Fibroblast of skin of left quadriceps (primary cell): ENCODE measurements at regions not wholly inside any gene's neighbourhood (a gene's known extent, or its start where the extent isn't known, plus 50 kb on each side); places are given as distances from the start of the nearest gene placed in this dataset.

Experiments
- DNase-seq, 2 experiments: peaks; one replicate each; pipeline ENCODE4 v3.0.0-alpha.2; 2013; ENCODE audit warnings: low read depth in 2 of 2

DNA sequence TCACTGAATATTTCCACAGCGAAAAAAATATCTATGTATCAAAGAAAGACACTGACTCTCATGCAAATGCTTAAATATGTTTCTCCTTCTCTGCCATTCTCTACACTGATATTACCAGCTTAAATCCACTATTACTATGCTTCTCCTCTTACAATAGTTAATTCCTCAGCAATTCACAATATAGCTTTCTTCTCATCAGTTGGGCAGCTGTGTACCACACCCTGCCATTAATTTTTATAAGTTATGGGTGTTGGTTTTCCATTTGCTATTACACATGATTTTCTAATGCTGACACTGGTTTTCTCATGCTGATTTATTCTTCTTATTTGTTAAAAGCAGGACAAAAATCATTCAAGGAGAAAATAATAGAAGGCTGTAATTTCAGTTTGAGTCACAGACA lies 251.8 kb downstream of the TBX15 start:
- DNase-seq: no peak

DNA sequence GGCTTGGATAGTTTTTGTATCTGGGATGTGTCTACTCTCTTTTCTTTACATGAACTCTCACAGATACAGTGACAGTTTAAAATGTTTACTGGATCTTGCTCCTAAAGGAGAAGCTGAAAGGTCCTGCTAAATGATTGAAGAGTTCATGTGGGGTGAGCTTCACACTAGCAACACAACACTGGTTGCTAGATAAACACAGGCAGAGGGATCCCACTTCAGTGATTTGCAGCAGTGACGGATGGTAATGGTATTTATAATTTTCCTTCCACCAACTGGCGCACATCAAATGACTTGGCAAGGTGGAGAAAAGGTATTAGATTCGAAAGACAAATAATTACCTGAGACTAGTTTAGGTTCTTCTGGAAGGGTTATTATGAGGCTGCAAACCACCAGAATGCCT lies 270.2 kb downstream of the TBX15 start:
- no peak for DNase-seq

DNA sequence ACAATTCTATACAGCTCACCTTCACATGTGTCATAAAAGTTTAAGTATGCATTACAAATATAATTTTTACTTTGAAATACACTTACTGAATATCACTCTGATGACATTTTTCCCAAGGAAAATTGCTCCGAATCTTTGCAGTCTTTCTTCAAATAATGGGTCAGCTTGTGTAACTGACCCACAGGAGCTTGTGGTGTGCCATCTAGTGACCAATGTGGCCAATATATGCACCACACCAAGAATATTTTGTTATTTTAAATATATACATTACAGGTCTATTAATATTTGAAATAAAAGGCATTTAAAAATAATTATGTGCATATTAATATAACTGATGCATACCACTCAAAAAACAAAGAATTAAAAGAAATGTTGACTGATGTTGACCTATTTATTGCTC lies 271.4 kb downstream of the TBX15 start:
- DNase-seq: no peak

DNA sequence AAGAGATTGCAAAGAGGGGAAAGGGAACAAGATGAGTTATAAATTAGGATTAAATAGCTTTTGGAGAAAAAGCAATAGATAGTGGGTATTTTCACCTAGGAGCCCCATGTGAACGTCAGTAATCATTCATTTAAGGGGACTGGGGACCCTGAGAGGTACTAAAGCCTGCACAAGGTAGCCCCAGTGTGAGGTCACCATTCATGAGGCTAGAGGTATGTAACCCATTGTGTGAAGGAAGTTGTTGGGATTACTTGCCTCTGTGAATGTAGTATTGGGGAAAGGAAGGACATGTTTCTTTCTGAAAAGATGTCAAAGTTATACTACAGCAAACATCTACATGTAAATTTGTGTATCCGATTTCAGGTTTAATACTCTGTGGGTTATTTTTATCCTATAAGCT lies 276.8 kb downstream of the TBX15 start:
- no peak for DNase-seq

DNA sequence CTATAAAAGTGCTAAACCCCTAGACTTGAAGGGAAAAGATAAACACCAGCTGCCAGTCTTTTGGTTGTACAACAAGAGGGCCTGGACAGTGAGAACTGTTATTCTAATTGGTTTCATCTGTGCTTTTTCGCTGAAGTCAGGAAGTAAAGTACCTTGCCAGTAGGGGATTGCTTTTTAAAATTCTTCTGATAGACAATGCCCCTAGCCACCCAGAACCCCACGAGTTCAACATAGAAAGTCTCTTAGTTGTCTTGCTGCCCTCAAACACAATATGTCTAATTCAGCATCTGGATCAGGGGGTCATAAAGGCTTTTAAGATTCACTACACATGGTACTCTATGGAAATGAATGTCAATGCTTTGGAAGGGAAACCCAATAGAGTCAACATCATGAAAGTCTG lies 289.2 kb downstream of the TBX15 start:
- no peak for DNase-seq

DNA sequence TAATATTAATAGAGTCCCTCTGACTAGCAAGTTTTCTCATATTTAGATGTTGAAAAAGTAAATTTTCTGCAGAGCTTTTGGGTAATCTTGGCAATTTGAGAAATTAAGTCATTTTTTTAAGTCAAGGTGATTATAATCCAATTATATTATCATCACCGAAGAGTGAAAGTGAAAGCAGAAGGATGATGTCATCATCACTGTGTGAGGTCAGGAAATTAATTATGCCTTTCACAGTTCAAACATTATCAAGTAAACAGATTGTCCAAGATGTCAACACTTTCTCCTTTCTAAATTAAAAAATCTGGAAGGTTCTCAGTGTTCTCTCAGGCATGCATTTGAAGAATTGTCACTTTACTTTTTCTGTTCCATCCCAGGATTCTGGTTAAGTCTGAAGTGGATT lies 296.0 kb downstream of the TBX15 start:
- no peak for DNase-seq

DNA sequence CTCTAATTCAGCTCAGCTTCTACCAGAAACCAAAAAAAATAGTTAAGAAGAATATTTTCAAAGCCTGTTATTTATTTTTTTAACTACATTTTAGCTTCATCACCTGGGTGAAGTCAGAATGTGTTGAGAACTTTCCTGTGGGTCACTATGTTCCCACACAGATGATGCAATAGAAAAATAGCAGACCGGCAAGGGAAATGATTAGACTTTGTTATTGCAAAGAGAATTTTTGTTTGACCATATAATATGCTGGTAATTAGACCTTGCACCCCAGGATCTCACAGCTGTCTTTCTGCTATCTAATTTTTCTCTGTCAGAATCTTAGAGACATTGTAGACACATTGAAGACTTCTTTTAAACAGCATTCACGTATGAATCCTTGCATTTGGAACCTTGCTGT lies 299.3 kb downstream of the TBX15 start:
- DNase-seq: no peak

DNA sequence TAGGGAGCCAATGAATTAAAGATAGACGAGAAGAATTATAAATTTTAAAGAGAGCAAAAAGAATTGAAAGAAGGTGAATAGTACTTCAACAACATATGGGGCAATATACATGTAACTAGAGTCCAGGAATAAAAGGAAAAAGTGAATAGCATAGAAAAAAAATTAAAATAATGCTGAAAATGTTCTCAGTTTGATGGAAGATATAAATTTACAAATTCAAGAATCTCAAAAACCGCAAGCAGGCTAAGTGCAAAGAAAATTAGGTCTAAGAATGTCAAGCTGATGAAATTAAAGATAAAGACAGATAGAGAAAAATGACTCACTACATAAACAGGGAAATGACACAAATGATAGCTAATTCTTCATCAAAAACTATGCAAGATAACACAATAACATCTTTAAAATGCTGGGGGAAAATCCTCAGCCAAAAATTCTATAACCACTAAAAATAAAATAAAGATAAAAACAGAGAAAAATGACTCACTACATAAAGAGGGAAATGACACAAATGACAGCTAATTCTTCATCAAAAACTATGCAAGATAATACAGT lies 326.3 kb downstream of the TBX15 start:
- peak; percentile 19 to 25 for DNase-seq

DNA sequence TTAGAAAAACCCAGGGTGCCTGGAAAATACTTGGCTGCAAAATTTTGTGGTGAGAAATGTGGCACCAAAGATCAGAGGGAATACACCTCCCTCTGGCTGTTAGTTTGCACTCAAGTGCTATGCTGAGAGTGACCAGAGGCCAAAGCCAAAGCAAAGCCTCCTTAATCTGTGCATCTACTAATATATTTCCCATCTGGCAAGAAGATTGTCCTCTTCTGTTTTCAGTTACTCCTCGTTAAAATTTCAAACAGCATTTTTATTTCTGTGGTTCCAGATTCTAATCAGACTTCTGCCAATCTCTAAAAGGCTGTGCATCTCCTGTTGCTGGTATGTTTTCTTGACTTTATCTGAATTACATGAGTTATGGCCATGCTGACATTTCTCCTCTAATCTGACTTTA lies 327.4 kb downstream of the TBX15 start:
- DNase-seq: no peak

DNA sequence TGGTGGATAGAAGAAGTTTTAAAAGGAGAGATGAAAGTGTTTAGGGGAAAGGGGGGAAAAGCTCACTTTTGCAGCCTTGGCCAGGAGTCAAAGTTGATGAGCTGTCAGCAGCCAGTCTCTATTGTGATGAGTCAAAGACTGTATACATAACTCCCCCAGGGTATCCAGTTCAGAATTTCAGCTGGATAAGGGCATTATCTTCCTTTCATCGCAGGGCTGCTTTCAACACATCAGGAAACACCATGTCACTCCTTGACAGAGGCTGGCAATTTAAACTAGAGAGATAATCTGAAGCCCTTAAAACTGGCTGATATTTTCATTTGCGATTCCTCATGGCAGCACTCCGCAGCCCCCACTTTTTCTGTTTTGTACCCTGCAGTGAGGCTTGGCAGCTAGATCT lies 328.5 kb downstream of the TBX15 start:
- DNase-seq: no peak

DNA sequence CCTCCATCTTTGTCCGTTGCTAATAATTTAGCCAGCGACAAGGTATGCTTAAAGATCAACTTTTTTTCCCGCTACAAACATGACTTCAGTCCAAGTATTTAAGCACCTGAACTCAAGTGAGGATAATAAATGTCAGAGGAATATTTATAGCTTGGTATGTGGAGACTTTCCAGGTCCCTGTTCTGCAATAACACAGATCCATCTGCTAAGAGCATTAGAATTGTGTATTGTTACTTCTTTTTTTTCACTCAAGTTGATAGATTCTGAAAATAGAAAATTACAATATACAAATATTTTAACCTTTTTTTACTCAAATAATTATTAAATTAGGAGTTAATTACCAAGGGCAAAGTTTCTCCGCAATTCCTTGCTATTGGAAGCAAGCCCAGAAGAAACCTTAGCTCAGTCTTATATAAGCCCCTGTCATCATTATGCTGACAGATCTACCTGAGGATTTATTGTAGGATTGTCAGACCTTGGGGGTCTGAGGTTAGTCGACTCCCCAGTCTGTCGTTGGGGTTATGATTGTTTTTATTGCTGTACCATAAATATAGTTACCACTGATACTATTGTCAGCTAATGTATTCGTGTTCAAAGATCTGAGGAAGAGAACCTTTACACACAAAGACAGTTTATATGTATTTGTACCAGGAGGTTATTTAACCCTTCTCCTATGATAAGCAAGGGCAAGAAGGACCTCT lies 337.9 kb downstream of the TBX15 start:
- DNase-seq: no peak

DNA sequence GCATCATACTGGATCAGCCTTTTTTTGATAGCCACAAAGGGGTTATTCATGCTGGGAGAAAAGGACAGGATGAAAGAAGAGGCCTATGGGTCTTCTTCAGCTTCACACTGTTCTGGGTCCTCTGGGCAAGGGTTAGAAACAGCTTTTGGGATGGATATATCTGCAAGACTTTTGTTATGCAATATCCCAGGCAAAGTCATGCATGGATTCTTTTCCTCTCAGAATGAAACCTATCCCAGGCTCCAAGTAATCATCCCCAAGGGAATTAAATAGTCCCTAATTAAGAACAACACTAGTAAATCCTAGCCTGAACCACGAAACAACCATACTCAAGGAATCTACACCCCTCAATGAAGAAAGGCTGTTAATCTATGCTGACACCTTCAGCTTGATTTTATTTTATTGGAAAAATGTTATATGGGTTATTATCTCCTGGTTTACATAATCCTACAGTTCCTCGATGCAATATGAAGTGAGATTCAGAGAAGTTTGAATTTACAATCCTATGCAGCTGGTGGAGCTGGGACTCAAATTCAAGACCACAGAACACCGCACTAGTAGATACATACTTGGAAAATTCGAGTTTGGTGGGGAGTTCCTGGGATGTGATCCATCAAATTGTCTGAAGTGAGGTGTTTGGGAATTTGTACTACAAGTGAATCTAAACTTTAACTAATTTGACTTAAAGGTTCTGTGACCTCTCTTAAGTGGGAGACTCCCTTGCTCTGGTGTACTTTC lies 338.6 kb downstream of the TBX15 start:
- DNase-seq: peak in 1 of 2 experiments; percentile 9

DNA sequence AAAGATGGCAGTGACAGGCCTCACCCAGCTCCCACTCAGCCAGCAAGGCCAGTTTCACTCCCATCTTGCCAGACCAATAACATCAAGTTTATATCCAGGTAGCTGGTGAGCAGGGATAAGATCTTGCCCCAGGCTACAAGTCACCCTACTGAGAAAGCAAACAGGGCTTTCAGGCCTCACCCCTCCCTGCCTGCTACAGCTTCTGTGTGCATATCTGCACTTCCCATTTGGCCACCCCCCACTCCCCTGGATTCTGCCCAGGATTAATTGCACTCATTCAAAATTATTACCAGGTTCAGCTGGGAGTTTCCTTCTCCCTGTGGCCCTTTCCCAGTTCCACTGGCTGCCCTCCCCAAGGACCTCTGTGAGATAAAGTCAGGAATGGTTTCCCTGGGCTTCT lies 352.1 kb downstream of the TBX15 start:
- no peak for DNase-seq

DNA sequence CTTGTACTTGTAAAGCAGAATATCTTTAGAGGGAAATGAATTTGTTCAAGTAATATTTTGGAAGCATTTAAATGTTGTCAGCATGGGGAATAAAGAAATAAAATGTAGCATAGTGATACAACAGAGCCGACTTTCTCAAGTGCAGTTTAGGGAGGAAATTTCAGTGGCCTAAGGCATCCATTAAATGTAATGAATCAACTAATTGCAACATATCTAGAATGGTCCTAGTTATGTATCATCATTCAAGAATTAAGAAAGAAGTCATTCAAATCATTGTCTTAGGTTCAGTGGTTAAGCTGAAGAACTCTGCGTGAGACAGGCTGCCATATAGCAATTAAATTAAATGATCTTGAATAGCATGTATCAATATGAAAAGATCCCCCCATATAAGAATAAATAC lies 360.7 kb downstream of the TBX15 start:
- peak in 1 of 2 experiments; percentile 12 for DNase-seq

DNA sequence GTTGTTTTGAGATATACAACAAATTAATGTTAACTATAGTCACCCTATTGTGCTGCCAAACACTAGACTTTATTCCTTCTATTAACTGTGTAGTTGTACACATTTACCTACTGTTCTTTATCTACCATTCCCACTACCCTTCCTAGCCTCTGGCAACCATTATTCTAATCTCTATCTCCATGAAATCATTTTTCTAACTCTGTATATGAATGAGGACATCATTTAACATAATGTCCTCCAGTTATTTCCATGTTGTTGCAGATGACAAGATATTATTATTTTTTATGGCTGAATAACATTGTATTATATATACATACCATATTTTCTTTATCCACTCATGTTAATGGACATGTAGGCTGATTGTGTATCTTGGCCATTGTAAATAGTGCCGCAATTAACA lies 366.3 kb downstream of the TBX15 start:
- no peak for DNase-seq

DNA sequence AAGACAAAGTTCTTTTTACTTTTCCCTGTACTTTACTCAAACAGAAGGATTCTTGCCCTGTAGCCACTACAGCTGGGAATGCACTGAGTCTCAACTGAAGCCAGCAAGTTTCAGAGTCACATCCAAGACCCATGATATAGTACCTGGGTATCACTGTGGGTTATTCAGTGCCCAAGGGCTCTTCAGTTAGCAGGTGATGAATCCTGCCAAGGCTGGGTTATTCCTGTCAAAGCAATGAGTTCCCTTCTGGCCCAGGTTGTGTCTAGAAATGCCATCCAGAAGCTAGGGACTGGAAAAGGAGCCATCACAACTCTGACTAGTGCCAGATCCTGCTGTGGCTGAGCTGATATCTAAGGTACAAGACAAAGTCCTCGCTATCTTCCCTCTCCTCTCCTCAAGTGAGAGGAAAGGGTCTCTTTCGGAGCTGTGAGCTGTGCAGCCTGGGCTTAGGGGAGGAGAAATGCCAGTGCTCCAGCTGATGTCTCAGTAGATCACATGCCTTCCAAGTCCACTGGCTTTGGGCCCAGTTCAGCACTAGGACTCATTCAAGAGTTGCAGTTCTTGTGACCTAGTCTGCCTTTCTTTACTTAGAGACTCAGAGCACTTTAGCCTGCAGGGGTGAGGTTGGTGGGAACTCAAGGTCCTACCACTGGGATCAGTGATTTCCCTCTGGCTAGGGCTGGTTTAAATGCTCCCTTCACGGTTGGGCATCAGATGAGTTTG lies 369.4 kb downstream of the TBX15 start:
- DNase-seq: no peak

DNA sequence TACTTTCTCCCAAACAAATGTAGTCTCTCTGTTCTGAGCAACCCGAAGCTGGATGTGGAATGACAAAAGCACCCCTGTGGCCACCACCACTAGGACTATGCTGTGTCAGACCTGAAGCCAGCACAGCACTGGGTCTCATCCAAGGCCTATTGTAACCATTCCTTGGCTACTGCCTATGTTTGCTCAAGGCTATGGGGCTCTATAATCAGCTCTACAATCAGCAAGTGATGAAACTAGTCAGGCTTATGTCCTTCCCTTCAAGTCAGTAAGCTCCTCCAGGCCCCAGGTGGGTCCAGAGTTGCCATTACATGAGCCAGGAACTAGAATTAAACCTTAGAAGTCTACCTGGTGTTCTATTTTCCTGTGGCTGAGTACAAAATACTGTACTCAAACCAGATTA lies 370.2 kb downstream of the TBX15 start:
- no peak for DNase-seq

DNA sequence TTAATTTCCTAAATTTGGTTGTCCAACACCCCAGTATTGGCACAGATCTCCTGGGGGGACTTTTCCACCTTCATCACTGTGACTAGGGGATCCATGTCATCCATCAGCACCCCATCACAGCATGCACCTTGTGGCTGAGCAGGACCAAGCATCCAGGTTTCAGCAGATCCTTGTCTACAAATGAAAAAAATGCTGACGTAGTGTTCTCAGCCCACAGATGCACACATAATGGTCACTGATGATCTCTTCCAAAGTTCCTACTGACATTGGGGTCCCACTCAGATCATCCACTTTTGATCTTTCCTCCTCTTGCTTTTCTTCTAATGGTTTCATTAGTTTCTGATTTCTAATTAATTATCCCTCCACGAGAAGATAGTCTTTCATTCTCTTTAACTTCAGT lies 373.1 kb downstream of the TBX15 start:
- no peak for DNase-seq

DNA sequence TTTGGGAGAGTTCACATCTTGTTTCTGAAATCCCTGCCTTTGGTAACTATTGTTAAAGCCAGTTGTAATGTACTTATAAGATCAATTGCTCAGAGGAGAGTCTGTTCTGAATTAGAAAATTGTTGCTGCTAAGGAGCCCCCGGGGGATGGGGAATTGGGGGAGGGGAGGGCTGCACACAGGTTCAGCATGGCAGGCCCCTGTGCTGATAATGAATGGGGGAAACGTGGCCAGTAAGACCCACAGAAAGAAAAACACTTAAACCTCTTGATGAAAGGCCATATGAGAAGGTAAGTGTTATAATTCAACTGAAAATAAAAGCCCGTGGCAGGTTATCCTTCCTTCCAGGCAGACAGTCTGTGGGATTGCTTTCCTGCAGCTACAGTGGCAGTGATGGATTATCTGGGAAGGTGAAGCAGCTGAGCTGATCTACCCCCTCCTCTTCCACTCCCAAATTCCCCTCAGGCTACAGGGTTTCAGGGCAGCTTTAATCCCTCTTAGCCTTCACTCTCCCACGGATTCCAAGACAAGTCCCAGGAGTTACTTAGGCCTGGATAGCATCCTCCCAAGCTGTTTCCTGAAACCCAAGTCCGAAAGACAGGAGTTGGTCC lies 398.8 kb downstream of the TBX15 start:
- no peak for DNase-seq

DNA sequence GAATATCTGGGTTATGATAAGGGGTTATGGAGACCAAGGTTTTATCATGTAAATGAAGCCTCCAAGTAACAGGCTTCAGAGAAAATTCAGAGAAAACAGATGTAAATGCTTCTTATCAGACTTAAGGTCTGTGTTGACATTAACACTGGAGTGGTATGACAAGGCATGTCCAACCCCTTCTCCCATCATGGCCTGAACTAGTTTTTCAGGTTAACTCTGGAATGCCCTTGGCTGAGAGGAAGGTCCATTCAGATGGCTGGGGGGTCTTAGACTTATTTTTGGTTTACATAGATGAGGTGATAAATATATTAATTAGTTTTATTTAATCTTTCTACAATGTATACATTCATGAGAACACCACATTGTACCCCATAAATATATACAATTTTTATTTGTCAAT lies 399.6 kb downstream of the TBX15 start:
- DNase-seq: no peak

DNA sequence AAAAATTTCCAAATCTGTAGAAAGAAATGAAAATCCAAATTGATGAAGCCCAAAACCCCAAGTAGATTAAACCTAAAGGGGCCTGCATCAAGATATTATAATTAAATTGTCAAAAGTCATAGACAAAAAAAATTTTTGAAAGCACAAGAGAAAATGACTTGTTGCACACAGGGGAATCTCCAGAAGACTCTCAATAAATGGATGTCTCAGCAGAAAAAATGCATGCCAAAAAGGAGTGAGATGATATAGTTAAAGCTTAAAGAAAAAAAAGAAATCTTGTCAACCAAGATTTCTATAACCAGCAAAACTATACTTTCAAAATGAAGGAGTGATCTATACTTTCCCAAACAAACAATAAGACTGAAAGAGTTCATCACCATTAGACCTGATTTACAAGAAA lies 393.2 kb upstream of the SPAG17 start:
- no peak for DNase-seq

DNA sequence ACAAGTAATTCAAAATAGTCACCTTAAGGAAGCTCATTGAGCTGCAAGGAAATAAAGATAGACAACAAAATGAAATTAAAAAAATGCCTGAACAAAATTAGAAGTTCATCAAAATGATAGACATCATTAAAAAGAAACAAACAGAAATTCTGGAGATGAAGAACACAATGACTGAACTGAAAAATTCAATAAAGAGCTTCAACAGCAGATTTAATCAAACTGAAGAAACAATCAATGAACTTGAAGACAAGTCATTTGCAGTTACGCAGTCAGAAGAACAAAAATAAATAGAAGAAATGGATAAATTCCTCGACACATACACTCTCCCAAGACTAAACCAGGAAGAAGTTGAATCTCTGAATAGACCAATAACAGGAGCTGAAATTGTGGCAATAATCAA lies 390.0 kb upstream of the SPAG17 start:
- no peak for DNase-seq
